ENCODE measurements at regions not wholly inside any gene's neighbourhood (a gene's known extent, or its start where the extent isn't known, plus 50 kb on each side); places are given as distances from the start of the nearest gene placed in this dataset.

- TF ChIP-seq CTCF (IDR thresholded peaks at IDR 0.05; ENCODE audit: poor library complexity) (no peak), EZH2phosphoT487 (IDR thresholded peaks at IDR 0.05; ENCODE audit: low read depth, severe bottlenecking, unreplicated experiment) (no peak)
Observed at GRCh38 chr14:85333841-85334240, 196.1 kb upstream of the FLRT2 start.
